Ecto neural progenitor cell (in vitro differentiated cells): ENCODE measurements at regions not wholly inside any gene's neighbourhood (a gene's known extent, or its start where the extent isn't known, plus 50 kb on each side); places are given as distances from the start of the nearest gene placed in this dataset.
"Not testable (repeated sequence)": the region's sequence is repeated elsewhere in the genome, so short reads cannot be mapped to it uniquely, and the experiment has no call there.

Experiments used
- DNase-seq: peaks from one replicate; pipeline ENCODE4 v3.0.0-alpha.2; 2018; ENCODE audit warnings: low spot score

GRCh38 chr4:137955595-137955994 is 286.6 kb downstream of the SLC7A11 start:
- no peak for DNase-seq

GRCh38 chr4:137952116-137952515 is 290.0 kb downstream of the SLC7A11 start:
- DNase-seq = no peak

- DNase-seq = no peak
Observed at GRCh38 chr4:137950286-137950685, 291.9 kb downstream of the SLC7A11 start.

- no peak for DNase-seq
Observed at GRCh38 chr4:137949746-137950145, 292.4 kb downstream of the SLC7A11 start.

- DNase-seq = no peak
Observed at GRCh38 chr4:137946453-137947174, 295.5 kb downstream of the SLC7A11 start.

- not testable (repeated sequence) for DNase-seq
Observed at GRCh38 chr4:137942815-137943214, 299.3 kb downstream of the SLC7A11 start.

- not testable (repeated sequence) for DNase-seq
Observed at GRCh38 chr4:137942015-137942515, 300.1 kb downstream of the SLC7A11 start.

GRCh38 chr4:137934911-137935310 is 307.2 kb downstream of the SLC7A11 start:
- no peak for DNase-seq

GRCh38 chr4:137934046-137934445 is 308.1 kb downstream of the SLC7A11 start:
- no peak for DNase-seq

GRCh38 chr4:137927972-137928371 is 314.2 kb downstream of the SLC7A11 start:
- DNase-seq = no peak

- no peak for DNase-seq
Observed at GRCh38 chr4:137923494-137923893, 318.7 kb downstream of the SLC7A11 start.

GRCh38 chr4:137922721-137923120 is 319.4 kb downstream of the SLC7A11 start:
- no peak for DNase-seq

- DNase-seq = no peak
Observed at GRCh38 chr4:137909529-137910309, 332.4 kb downstream of the SLC7A11 start.

GRCh38 chr4:137905930-137906329 is 336.2 kb downstream of the SLC7A11 start:
- DNase-seq = no peak

GRCh38 chr4:137901114-137901513 is 341.0 kb downstream of the SLC7A11 start:
- no peak for DNase-seq

GRCh38 chr4:137896221-137896737 is 345.9 kb downstream of the SLC7A11 start:
- DNase-seq = no peak

GRCh38 chr4:137895515-137895914 is 346.6 kb downstream of the SLC7A11 start:
- DNase-seq = not testable (repeated sequence)

- DNase-seq = no peak
Observed at GRCh38 chr4:137892134-137892533, 350.0 kb downstream of the SLC7A11 start.

GRCh38 chr4:137890812-137891211 is 351.3 kb downstream of the SLC7A11 start:
- DNase-seq = no peak

- no peak for DNase-seq
Observed at GRCh38 chr4:137881641-137882040, 349.3 kb upstream of the PCDH18 start.

- DNase-seq = not testable (repeated sequence)
Observed at GRCh38 chr4:137868067-137868466, 335.8 kb upstream of the PCDH18 start.

- no peak for DNase-seq
Observed at GRCh38 chr4:137866671-137867070, 334.4 kb upstream of the PCDH18 start.

GRCh38 chr4:137861682-137862081 is 329.4 kb upstream of the PCDH18 start:
- DNase-seq = no peak
